ENCODE measurements at regions not wholly inside any gene's neighbourhood (a gene's known extent, or its start where the extent isn't known, plus 50 kb on each side); places are given as distances from the start of the nearest gene placed in this dataset.

DNA sequence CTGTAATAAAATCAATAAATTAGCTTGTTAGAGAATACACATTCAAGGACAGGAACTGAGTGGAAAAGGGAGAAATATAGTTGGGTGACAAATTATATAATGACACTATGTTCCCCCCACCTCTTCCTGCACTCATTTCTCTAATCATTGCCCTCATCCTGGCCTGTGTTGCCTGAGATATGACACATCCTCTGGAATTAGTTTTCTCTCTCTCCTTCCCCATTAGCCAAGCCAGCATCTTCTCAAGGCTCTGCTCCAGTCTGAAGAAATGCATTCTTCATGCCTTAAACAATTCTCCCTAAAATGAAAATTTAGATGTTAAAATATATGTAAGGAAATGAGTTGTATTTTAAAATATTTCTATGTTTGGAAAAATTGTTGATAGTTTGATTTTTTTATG is 280.3 kb downstream of the POU4F1 start:
- no peak for DNase-seq
- H3K4me3 ChIP-seq = no peak overlapping the region
- no peaks in the 10 kb centered on the region for H3K4me1 ChIP-seq
- H3K27me3 ChIP-seq = no peaks in the 10 kb centered on the region
- intact Hi-C loops (cut with DNase I; ENCODE audit: low total_unique reads) = no loop called here
- H3K27ac ChIP-seq = no peak overlapping the region
- no peaks in the 10 kb centered on the region for H3K36me3 ChIP-seq
- TF ChIP-seq POLR2A (IDR thresholded peaks at IDR 0.05) (no peak), POLR2AphosphoS5 (IDR thresholded peaks at IDR 0.05) (no peak), EP300 (IDR thresholded peaks at IDR 0.05) (no peak), CTCF (IDR thresholded peaks at IDR 0.05) (no peak)
- H3K9me3 ChIP-seq = no peaks in the 10 kb centered on the region

DNA sequence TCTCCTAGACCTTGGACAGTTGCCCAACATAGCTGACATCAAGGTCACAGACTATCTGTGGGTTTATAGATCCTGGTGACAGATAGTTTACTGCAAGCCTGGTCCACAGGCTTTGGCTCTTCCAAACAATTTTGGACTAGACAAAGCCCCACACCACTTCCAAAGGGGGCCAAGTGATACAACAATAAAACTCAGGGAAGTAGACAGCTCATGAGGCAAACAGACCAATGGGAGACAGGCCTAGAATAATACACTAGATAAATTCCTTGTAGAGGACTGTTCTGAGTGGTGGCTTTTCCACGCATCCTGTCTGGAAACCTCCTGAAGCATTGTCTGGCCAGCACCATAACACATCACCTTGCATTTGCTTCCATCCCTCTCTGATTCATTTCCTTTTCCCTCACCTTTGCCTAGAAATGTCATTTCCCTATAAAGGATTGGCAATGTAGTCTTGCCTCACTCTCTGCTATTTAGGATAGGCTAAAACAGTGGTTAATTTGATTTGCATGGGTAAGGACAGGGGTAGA is 284.2 kb downstream of the POU4F1 start:
- WGBS, 5 donors = 93 to 100% (median 93%) methylated on average over 1 of the region's 1 CpG
- TF ChIP-seq POLR2AphosphoS5 (IDR thresholded peaks at IDR 0.05) (no peak), EP300 (IDR thresholded peaks at IDR 0.05) (no peak), CTCF (IDR thresholded peaks at IDR 0.05) (no peak), POLR2A (IDR thresholded peaks at IDR 0.05) (no peak)
- Histone ChIP-seq H3K27me3 (no peaks in the 10 kb centered on the region), H3K27ac (no peak overlapping the region), H3K9me3 (no peaks in the 10 kb centered on the region), H3K4me3 (no peak overlapping the region), H3K36me3 (no peaks in the 10 kb centered on the region), H3K4me1 (no peaks in the 10 kb centered on the region)
- no peak for DNase-seq
- intact Hi-C loops (cut with DNase I; ENCODE audit: low total_unique reads) = no loop called here

DNA sequence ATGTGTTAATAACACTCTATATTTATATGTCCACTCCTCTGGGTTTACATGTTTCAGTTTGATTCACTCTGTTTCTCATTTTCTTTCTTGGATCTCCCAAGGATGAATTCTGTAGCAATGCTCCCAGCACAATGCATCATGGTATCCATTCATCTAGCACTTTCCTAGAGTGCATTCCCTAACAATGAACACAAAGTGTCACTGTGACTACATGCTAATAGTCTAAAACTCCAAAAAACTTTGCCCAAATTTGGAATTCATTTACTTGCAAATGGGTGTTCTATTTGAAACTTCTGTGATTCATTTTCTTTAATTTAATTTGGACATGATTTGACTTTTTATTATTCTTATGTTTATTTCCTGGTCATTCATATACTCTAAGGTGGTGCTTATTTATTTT is 286.3 kb downstream of the POU4F1 start:
- no peaks in the 10 kb centered on the region for H3K27me3 ChIP-seq
- TF ChIP-seq CTCF (IDR thresholded peaks at IDR 0.05) (no peak), EP300 (IDR thresholded peaks at IDR 0.05) (no peak), POLR2AphosphoS5 (IDR thresholded peaks at IDR 0.05) (no peak), POLR2A (IDR thresholded peaks at IDR 0.05) (no peak)
- peak in 1 of 2 donors; percentile 13 for DNase-seq
- H3K9me3 ChIP-seq = no peaks in the 10 kb centered on the region
- no peak overlapping the region for H3K4me3 ChIP-seq
- no peak overlapping the region for H3K27ac ChIP-seq
- intact Hi-C loops (cut with DNase I; ENCODE audit: low total_unique reads) = no loop called here
- no peaks in the 10 kb centered on the region for H3K4me1 ChIP-seq
- H3K36me3 ChIP-seq = no peaks in the 10 kb centered on the region

- H3K9me3 ChIP-seq = no peaks in the 10 kb centered on the region
- H3K36me3 ChIP-seq = no peaks in the 10 kb centered on the region
- no peaks in the 10 kb centered on the region for H3K4me1 ChIP-seq
- no peak for DNase-seq
- H3K4me3 ChIP-seq = no peak overlapping the region
- H3K27ac ChIP-seq = no peak overlapping the region
- no peaks in the 10 kb centered on the region for H3K27me3 ChIP-seq
- intact Hi-C loops (cut with DNase I; ENCODE audit: low total_unique reads) = no loop called here
- 77 to 87% (median 82%) methylated on average over 4 of the region's 4 CpGs for WGBS, 5 donors
- no peak for TF ChIP-seq EP300 (IDR thresholded peaks at IDR 0.05)
These were observed 293.7 kb downstream of the POU4F1 start for GRCh38 chr13:78309497-78310180.

DNA sequence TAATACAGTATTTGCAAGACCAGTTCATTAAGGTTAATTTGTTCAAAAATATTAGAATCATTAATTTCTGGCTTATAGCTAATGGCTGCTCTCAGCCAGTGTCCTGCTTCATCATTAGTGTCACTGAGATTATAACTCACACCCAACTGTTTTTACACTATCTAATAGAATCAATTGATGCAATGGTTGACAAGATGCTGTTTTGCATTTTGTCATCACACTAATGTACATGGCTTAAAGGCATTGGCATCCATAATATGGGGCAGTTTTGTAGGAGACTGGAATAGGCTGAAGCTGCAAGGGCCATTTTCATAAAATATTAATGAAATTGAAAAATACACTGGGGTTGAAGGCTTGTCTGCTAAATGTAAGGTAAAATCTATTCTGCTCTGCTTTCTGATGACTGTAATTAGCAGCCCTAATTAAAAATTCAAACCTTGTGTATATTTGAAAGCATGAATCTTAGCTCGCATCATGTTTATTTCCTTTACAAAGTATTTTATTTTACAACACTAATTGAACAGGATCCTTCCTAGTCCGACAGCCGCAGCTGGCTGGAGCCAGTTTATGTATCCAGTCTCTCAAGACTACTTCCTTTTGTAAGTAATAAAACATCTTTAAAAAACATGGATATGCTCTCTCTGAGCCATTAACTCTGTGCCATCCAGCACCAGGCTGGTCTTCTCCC is 296.7 kb downstream of the POU4F1 start:
- no peak for TF ChIP-seq POLR2AphosphoS5 (IDR thresholded peaks at IDR 0.05)
- no peak for TF ChIP-seq POLR2A (IDR thresholded peaks at IDR 0.05)
- TF ChIP-seq CTCF (IDR thresholded peaks at IDR 0.05) = no peak
- no peak for TF ChIP-seq EP300 (IDR thresholded peaks at IDR 0.05)
- no peak overlapping the region for H3K27ac ChIP-seq
- H3K4me3 ChIP-seq = no peak overlapping the region
- H3K4me1 ChIP-seq = no peaks in the 10 kb centered on the region
- WGBS, 5 donors = 58 to 77% (median 74%) methylated on average over 3 of the region's 3 CpGs
- DNase-seq = no peak
- no peaks in the 10 kb centered on the region for H3K9me3 ChIP-seq
- no peaks in the 10 kb centered on the region for H3K36me3 ChIP-seq
- H3K27me3 ChIP-seq = no peaks in the 10 kb centered on the region
- intact Hi-C loops (cut with DNase I; ENCODE audit: low total_unique reads) = no loop called here
